Pulmonary artery endothelial cell (primary cell): ENCODE measurements at regions not wholly inside any gene's neighbourhood (a gene's known extent, or its start where the extent isn't known, plus 50 kb on each side); places are given as distances from the start of the nearest gene placed in this dataset.
"Not testable (repeated sequence)": the region's sequence is repeated elsewhere in the genome, so short reads cannot be mapped to it uniquely, and the experiment has no call there.

ENCODE experiments used
- DNase-seq: peaks from one replicate; pipeline ENCODE4 v3.0.0-alpha.2; 2011; ENCODE audit warnings: low read depth, low spot score

GRCh38 chr13:109331011-109331433 is 455.4 kb downstream of the IRS2 start:
- DNase-seq, result no peak

GRCh38 chr13:109330123-109330522 is 456.3 kb downstream of the IRS2 start:
- no peak for DNase-seq

- no peak for DNase-seq
Observed at GRCh38 chr13:109329175-109329574, 457.2 kb downstream of the IRS2 start.

- no peak for DNase-seq
Observed at GRCh38 chr13:109326601-109327000, 459.8 kb downstream of the IRS2 start.

- no peak for DNase-seq
Observed at GRCh38 chr13:109323338-109323737, 463.0 kb downstream of the IRS2 start.

GRCh38 chr13:109318945-109319590 is 467.3 kb downstream of the IRS2 start:
- no peak for DNase-seq

GRCh38 chr13:109315481-109315880 is 470.9 kb downstream of the IRS2 start:
- DNase-seq, result no peak

- DNase-seq, result no peak
Observed at GRCh38 chr13:109314101-109314500, 472.3 kb downstream of the IRS2 start.

GRCh38 chr13:109312399-109312798 is 474.0 kb downstream of the IRS2 start:
- no peak for DNase-seq

- DNase-seq, result not testable (repeated sequence)
Observed at GRCh38 chr13:109311431-109311976, 474.9 kb downstream of the IRS2 start.

- DNase-seq, result no peak
Observed at GRCh38 chr13:109309625-109310363, 476.6 kb downstream of the IRS2 start.

- no peak for DNase-seq
Observed at GRCh38 chr13:109307027-109307426, 479.4 kb downstream of the IRS2 start.

- no peak for DNase-seq
Observed at GRCh38 chr13:109301726-109302125, 484.7 kb downstream of the IRS2 start.

GRCh38 chr13:109301276-109301675 is 485.1 kb downstream of the IRS2 start:
- DNase-seq, result no peak

- DNase-seq, result no peak
Observed at GRCh38 chr13:109297628-109298027, 488.8 kb downstream of the IRS2 start.

GRCh38 chr13:109293166-109293565 is 493.2 kb downstream of the IRS2 start:
- no peak for DNase-seq

- DNase-seq, result no peak
Observed at GRCh38 chr13:109288151-109288709, 498.2 kb downstream of the IRS2 start.

GRCh38 chr13:109287553-109287952 is 498.8 kb downstream of the IRS2 start:
- no peak for DNase-seq

GRCh38 chr13:109285586-109285985 is 500.8 kb downstream of the IRS2 start:
- no peak for DNase-seq

GRCh38 chr13:109281903-109282635 is 504.3 kb downstream of the IRS2 start:
- no peak for DNase-seq

- no peak for DNase-seq
Observed at GRCh38 chr13:109281017-109281902, 505.1 kb downstream of the IRS2 start.
